ENCODE measurements at regions not wholly inside any gene's neighbourhood (a gene's known extent, or its start where the extent isn't known, plus 50 kb on each side); places are given as distances from the start of the nearest gene placed in this dataset.

GRCh38 chr5:128749136-128749898 lies 211.3 kb upstream of the FBN2 start:
- TF ChIP-seq TAF1 (IDR thresholded peaks at IDR 0.05; ENCODE audit: borderline replicate concordance, low read depth, low read length) (no peak), POLR2A (IDR thresholded peaks at IDR 0.05; ENCODE audit: low read depth, low read length) (no peak), POLR2AphosphoS5 (IDR thresholded peaks at IDR 0.05; ENCODE audit: low read depth, low read length) (no peak)
- DNase-seq (ENCODE audit: insufficient read length), result no peak
- no peak for FAIRE-seq

GRCh38 chr5:128750155-128750554 lies 212.1 kb upstream of the FBN2 start:
- FAIRE-seq (no peak), DNase-seq (ENCODE audit: insufficient read length) (no peak)
- TF ChIP-seq POLR2A (IDR thresholded peaks at IDR 0.05; ENCODE audit: low read depth, low read length) (no peak), POLR2AphosphoS5 (IDR thresholded peaks at IDR 0.05; ENCODE audit: low read depth, low read length) (no peak), TAF1 (IDR thresholded peaks at IDR 0.05; ENCODE audit: borderline replicate concordance, low read depth, low read length) (no peak)

- no peak for DNase-seq (ENCODE audit: insufficient read length)
- FAIRE-seq, result no peak
- TF ChIP-seq POLR2A (IDR thresholded peaks at IDR 0.05; ENCODE audit: low read depth, low read length), result no peak
- TF ChIP-seq POLR2AphosphoS5 (IDR thresholded peaks at IDR 0.05; ENCODE audit: low read depth, low read length), result no peak
- no peak for TF ChIP-seq TAF1 (IDR thresholded peaks at IDR 0.05; ENCODE audit: borderline replicate concordance, low read depth, low read length)
Observed at GRCh38 chr5:128757196-128757959, 207.9 kb upstream of the SLC27A6 start.

- FAIRE-seq, result no peak
- no peak for DNase-seq (ENCODE audit: insufficient read length)
- TF ChIP-seq POLR2A (IDR thresholded peaks at IDR 0.05; ENCODE audit: low read depth, low read length) (no peak), TAF1 (IDR thresholded peaks at IDR 0.05; ENCODE audit: borderline replicate concordance, low read depth, low read length) (no peak), POLR2AphosphoS5 (IDR thresholded peaks at IDR 0.05; ENCODE audit: low read depth, low read length) (no peak)
Observed at GRCh38 chr5:128762661-128763306, 202.5 kb upstream of the SLC27A6 start.

- DNase-seq (ENCODE audit: insufficient read length), result no peak
- TF ChIP-seq TAF1 (IDR thresholded peaks at IDR 0.05; ENCODE audit: borderline replicate concordance, low read depth, low read length) (no peak), POLR2AphosphoS5 (IDR thresholded peaks at IDR 0.05; ENCODE audit: low read depth, low read length) (no peak), POLR2A (IDR thresholded peaks at IDR 0.05; ENCODE audit: low read depth, low read length) (no peak)
- FAIRE-seq, result no peak
Observed at GRCh38 chr5:128763321-128763720, 202.0 kb upstream of the SLC27A6 start.

- DNase-seq (ENCODE audit: insufficient read length) (no peak), FAIRE-seq (no peak)
- no peak for TF ChIP-seq POLR2A (IDR thresholded peaks at IDR 0.05; ENCODE audit: low read depth, low read length)
- no peak for TF ChIP-seq POLR2AphosphoS5 (IDR thresholded peaks at IDR 0.05; ENCODE audit: low read depth, low read length)
- no peak for TF ChIP-seq TAF1 (IDR thresholded peaks at IDR 0.05; ENCODE audit: borderline replicate concordance, low read depth, low read length)
Observed at GRCh38 chr5:128764601-128765310, 200.5 kb upstream of the SLC27A6 start.

- FAIRE-seq, result no peak
- no peak for TF ChIP-seq POLR2A (IDR thresholded peaks at IDR 0.05; ENCODE audit: low read depth, low read length)
- TF ChIP-seq POLR2AphosphoS5 (IDR thresholded peaks at IDR 0.05; ENCODE audit: low read depth, low read length), result no peak
- no peak for TF ChIP-seq TAF1 (IDR thresholded peaks at IDR 0.05; ENCODE audit: borderline replicate concordance, low read depth, low read length)
- no peak for DNase-seq (ENCODE audit: insufficient read length)
Observed at GRCh38 chr5:128765448-128766061, 199.7 kb upstream of the SLC27A6 start.

GRCh38 chr5:128766406-128766805 lies 198.9 kb upstream of the SLC27A6 start:
- no peak for TF ChIP-seq POLR2AphosphoS5 (IDR thresholded peaks at IDR 0.05; ENCODE audit: low read depth, low read length)
- no peak for TF ChIP-seq POLR2A (IDR thresholded peaks at IDR 0.05; ENCODE audit: low read depth, low read length)
- no peak for TF ChIP-seq TAF1 (IDR thresholded peaks at IDR 0.05; ENCODE audit: borderline replicate concordance, low read depth, low read length)
- DNase-seq (ENCODE audit: insufficient read length), result no peak
- FAIRE-seq, result no peak

- FAIRE-seq (no peak), DNase-seq (ENCODE audit: insufficient read length) (no peak)
- TF ChIP-seq POLR2A (IDR thresholded peaks at IDR 0.05; ENCODE audit: low read depth, low read length) (no peak), TAF1 (IDR thresholded peaks at IDR 0.05; ENCODE audit: borderline replicate concordance, low read depth, low read length) (no peak), POLR2AphosphoS5 (IDR thresholded peaks at IDR 0.05; ENCODE audit: low read depth, low read length) (no peak)
Observed at GRCh38 chr5:128770907-128771306, 194.4 kb upstream of the SLC27A6 start.

- no peak for DNase-seq (ENCODE audit: insufficient read length)
- TF ChIP-seq POLR2AphosphoS5 (IDR thresholded peaks at IDR 0.05; ENCODE audit: low read depth, low read length) (no peak), POLR2A (IDR thresholded peaks at IDR 0.05; ENCODE audit: low read depth, low read length) (no peak), TAF1 (IDR thresholded peaks at IDR 0.05; ENCODE audit: borderline replicate concordance, low read depth, low read length) (no peak)
- FAIRE-seq, result no peak
Observed at GRCh38 chr5:128772356-128772755, 192.9 kb upstream of the SLC27A6 start.
